Ramos (cell line): ENCODE measurements at regions not wholly inside any gene's neighbourhood (a gene's known extent, or its start where the extent isn't known, plus 50 kb on each side); places are given as distances from the start of the nearest gene placed in this dataset.

Experiments used
- in situ Hi-C: fragments of 300-500 bp; cut with MboI; formaldehyde crosslinking; loops from one replicate; pipeline ENCODE4 v1.14.3; 2022; ENCODE audit warnings: low sequenced_read_pairs; ENCODE audit not compliant: unreplicated experiment

GRCh38 chr2:145050134-145050533 is 530.2 kb upstream of the ZEB2 start:
- in situ Hi-C loops: no loop called here

DNA sequence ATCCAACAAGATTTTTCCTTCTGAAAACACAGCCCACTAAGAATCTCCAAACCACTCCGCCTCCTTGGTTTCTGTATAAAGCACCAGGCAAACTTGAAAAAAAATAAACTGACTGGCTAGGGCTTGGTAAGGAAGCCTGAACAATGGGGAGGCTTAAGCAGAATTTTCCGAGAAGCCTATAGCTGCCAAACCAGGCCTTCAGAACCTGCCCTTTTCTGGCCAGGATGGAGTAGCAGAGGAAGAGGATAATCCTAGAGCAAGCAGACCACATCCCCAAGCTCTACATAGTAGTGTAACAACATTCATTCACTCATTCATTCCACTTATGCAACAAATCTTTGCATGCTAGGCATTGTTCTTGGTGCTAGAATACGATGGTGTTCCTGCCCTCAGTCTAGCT is 529.6 kb upstream of the ZEB2 start:
- in situ Hi-C loops: no loop called here

- in situ Hi-C loops: no loop called here
Measured at GRCh38 chr2:145047554-145047953, 527.6 kb upstream of the ZEB2 start.

GRCh38 chr2:145044491-145044890 is 524.6 kb upstream of the ZEB2 start:
- in situ Hi-C loops: no loop called here

DNA sequence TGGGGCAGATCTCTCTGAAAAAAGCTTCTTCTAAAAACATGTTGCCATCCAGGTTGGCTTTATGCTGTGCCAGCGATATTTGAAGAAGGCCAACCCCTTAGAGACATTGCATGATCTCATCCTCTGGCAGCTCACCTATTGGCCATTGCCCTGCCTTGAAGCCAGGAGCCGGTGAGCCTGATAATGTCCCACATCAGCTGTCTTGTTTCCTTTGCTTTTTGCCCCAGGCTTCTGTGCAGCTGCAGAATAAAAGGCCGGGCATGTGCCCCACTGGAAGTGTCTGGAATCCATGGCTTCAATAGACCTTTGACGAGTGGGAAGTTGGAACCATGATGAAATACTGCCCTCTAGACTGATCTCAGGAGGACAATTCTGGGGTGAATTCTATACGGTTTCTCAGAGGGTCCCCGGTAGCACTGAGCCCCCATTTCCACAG is 523.5 kb upstream of the ZEB2 start:
- in situ Hi-C loops: no loop called here

GRCh38 chr2:145041706-145042105 is 521.8 kb upstream of the ZEB2 start:
- in situ Hi-C loops: no loop called here

- in situ Hi-C loops: no loop called here
Measured at GRCh38 chr2:145040433-145040832, 520.5 kb upstream of the ZEB2 start.

GRCh38 chr2:145038041-145038525 is 518.2 kb upstream of the ZEB2 start:
- in situ Hi-C loops: no loop called here

DNA sequence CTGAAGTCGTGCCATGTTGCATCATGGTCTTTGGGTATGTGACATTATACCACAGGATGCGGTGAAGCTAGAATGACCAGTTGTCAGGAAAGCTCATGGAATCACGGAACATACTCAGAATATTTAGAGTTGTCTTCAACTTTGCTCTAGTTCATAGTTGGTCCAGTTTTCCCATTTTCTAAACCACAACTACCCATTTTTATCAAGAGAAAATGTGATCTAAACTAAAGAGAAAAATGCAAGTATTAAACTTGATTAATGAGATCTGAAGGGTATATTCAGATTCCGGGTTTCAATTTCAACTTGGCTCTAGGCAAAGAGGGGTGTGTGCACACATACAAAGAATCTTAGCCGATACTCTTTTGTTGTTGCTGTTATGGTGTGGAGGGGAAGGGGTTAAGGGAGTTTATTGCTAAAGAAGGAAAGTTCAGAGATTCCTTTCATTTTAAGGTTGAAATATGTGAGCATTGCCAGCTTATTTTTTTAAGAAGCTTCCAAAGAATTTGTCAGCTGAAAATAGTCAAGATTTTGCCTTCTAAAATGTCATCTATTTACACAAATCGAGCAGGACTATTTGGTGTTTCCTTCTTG is 516.6 kb upstream of the ZEB2 start:
- in situ Hi-C loops: no loop called here

DNA sequence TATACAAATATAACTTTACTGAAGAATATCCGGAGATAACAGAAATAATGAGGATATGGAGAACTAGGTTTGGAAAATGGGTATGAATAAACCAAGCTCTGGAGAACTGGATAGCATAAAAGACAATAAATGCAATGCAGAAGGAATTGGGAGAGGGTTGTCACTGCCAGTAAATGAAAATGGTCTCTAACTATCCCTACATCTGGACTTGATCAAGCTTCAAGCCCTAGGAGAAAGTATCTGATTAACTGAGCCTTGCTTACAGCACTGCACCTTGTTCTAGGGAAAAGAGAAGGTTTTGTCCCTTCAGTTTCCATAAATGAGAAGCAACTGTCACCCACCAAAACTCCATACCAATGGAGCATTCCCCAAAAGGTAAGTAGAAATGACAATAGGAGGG is 514.6 kb upstream of the ZEB2 start:
- in situ Hi-C loops: no loop called here

DNA sequence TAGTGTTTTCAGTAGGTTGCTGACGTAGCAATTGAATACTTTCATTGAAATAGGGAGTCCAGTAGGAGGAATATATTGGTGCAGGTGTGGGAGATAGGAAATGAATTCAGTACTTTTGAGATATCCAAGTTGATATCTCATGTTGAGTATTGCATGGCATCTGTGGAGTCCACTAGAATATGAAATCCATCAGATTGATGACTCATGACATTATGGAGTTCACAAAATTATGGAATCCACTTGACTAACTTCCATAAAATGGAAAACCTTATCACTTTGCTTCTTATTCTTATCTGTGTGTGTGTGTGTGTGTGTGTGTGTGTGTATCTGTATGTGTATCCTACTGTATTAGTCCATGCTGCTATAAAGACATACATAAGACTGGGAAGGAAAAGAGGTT is 513.5 kb upstream of the ZEB2 start:
- in situ Hi-C loops: no loop called here

- in situ Hi-C loops: no loop called here
Measured at GRCh38 chr2:145032791-145033190, 512.9 kb upstream of the ZEB2 start.

DNA sequence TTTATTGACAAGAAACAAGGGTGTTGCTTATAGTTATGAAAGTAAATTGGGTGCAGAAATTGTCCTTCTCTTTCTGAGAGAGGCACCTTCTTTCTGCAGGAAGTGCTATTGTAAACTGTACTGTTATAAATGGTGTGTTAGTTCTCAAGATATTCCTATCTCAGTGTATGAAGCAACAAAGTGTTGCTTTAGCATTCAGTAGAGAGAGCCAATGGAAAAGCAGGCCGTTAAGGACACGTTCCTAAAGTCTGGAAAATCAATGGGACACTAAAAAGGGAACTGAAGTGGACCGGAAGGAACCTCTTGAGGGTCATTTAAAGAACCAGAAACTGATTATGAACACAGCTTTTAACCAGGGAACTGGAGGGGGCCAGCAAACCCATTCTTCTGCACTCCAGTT is 510.0 kb upstream of the ZEB2 start:
- in situ Hi-C loops: no loop called here

DNA sequence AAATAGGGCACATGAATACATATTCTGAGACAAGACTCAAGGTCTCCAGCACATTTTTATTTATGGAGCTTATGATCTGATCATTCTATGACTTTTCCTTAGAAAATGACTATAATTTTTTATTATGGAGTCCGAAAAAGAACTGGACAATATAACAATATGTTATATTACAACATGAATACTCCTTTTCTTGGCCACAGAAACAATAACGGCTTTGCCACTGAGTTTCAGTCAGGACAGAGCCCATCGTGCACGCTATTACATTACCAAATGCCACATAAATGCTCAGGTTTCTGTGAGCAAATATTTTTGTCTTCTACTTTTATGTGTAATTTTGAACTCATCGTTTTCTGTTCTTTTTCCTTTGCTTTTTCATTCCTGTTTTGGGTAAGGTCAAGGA is 509.2 kb upstream of the ZEB2 start:
- in situ Hi-C loops: no loop called here

DNA sequence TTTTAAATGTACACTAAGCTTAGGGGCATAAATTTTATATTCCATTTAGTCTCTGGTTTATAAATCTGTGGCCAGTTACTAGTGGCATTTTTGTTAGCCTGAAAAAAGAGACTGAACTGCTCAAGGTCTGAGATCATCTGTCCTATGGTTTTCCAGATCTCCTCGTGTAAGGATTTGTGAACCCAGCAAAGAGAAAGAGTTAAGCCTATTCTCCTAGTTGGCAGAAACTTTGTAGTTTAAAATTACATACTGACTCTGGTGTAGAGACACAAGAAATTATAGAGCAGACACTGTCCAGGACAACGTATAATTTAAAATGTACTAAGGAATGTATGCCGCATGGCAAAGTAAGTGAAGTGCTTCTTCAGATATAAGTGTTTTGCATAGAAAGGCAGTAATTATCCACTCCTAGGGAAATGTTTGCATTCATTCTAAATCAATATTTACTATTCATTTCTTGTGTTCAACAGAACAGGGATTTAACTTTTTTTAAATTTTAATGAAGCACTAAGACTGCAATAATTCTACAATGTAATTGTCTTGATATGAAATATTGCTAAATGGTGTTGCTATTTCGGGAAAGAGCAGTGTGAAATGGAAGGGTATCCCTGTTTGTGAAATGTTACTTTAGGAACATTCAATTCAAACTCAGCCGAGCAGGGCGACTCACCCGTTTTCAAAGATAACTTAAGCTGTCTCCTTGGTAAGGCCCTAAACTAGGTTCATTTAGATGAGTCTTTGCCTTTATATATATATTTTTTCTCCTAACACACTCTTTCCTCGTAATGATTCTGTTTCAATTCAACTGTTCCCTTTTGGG is 508.4 kb upstream of the ZEB2 start:
- in situ Hi-C loops: no loop called here

GRCh38 chr2:145026456-145027455 is 506.8 kb upstream of the ZEB2 start:
- in situ Hi-C loops: no loop called here

- in situ Hi-C loops: no loop called here
Measured at GRCh38 chr2:145025382-145025781, 505.5 kb upstream of the ZEB2 start.

- in situ Hi-C loops: no loop called here
Measured at GRCh38 chr2:145023334-145023934, 503.5 kb upstream of the ZEB2 start.

- in situ Hi-C loops: no loop called here
Measured at GRCh38 chr2:145022666-145023333, 502.9 kb upstream of the ZEB2 start.
